ENCODE measurements at regions not wholly inside any gene's neighbourhood (a gene's known extent, or its start where the extent isn't known, plus 50 kb on each side); places are given as distances from the start of the nearest gene placed in this dataset.

DNA sequence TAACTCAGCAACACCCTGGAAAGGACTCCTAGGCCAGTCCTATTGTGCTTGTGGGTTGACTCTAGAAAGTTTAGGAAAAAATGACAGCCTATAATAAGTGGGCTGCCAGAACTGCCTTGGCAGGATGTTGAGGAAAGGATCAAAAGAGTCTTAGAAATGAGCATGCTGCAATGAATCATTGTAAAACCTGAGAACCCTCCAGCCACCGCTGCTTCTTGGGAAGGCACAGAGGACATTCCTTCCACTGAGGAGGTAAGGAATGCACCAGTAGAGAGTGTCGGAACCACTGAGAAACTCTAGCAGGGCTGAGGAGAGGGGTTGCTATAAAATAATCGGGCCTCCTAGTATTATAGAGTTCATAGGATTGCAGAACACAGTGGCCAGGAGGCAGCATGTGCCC, 146.7 kb upstream of the SMIM21 start:
- 76 to 91% methylated on average over 3 of the region's 3 CpGs for WGBS, 2 donors
- TF ChIP-seq, protein P1, sequence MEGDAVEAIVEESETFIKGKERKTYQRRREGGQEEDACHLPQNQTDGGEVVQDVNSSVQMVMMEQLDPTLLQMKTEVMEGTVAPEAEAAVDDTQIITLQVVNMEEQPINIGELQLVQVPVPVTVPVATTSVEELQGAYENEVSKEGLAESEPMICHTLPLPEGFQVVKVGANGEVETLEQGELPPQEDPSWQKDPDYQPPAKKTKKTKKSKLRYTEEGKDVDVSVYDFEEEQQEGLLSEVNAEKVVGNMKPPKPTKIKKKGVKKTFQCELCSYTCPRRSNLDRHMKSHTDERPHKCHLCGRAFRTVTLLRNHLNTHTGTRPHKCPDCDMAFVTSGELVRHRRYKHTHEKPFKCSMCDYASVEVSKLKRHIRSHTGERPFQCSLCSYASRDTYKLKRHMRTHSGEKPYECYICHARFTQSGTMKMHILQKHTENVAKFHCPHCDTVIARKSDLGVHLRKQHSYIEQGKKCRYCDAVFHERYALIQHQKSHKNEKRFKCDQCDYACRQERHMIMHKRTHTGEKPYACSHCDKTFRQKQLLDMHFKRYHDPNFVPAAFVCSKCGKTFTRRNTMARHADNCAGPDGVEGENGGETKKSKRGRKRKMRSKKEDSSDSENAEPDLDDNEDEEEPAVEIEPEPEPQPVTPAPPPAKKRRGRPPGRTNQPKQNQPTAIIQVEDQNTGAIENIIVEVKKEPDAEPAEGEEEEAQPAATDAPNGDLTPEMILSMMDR (IDR thresholded peaks at IDR 0.05), result no peak
- no peak for TF ChIP-seq POLR2A (IDR thresholded peaks at IDR 0.05)
- H3K4me1 ChIP-seq, result no peaks in the 10 kb centered on the region
- no peak overlapping the region for H3K4me3 ChIP-seq
- H3K36me3 ChIP-seq (ENCODE audit: low read depth, missing control alignments), result no peaks in the 10 kb centered on the region
- no peaks in the 10 kb centered on the region for H3K27me3 ChIP-seq
- no peaks in the 10 kb centered on the region for H3K9me3 ChIP-seq
- DNase-seq, result no peak
- H3K27ac ChIP-seq, result no peak overlapping the region
- intact Hi-C loops (cut with DNase I; ENCODE audit: low total_unique reads), result no loop called here

DNA sequence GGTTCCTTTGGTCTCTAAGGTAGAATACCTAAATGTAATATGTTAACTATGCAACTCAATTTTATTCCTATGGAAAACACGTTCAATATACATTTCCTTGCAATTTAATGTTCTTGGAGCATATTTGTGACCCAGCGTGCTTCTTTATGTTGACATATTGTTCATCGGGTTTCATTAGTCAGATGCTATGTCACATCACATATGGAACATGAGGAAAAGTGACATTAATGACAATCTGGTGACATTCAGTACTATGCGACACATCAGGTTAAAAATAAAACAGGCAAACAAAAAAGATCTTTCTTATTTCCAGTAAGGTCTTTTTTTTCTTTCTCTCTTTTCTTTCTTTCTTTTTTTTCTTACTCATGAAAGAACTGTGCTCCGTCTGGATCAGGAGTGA, 135.6 kb upstream of the SMIM21 start:
- Histone ChIP-seq H3K36me3 (ENCODE audit: low read depth, missing control alignments) (no peaks in the 10 kb centered on the region), H3K4me3 (no peak overlapping the region), H3K27ac (no peak overlapping the region), H3K9me3 (no peaks in the 10 kb centered on the region), H3K27me3 (no peaks in the 10 kb centered on the region), H3K4me1 (no peaks in the 10 kb centered on the region)
- DNase-seq, result no peak
- TF ChIP-seq POLR2A (IDR thresholded peaks at IDR 0.05), result no peak
- TF ChIP-seq, protein P1 (IDR thresholded peaks at IDR 0.05), result no peak
- 81 to 87% methylated on average over 5 of the region's 5 CpGs for WGBS, 2 donors
- intact Hi-C loops (cut with DNase I; ENCODE audit: low total_unique reads), result no loop called here

DNA sequence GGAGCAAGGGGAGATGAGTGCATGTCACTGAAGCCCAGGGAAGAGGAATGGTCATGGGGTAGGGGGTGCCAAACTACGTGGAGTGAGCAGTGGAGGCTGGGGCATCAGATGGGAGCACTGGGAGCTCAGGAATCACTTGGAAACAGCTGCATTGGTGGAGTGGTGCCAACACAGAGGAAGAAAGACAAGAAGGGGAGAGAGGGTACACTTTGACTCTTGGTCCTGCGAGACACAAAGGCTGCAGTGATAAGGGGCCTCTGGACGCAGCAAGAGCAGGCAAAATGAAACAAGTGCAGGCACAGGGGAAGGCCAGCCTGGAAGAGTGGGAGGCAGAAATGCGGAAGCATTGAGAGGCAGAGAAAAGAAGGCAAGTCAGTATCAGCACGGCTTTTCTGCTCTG, 134.7 kb upstream of the SMIM21 start:
- no peak for TF ChIP-seq POLR2A (IDR thresholded peaks at IDR 0.05)
- H3K4me1 ChIP-seq, result no peaks in the 10 kb centered on the region
- peak; percentile 83 for DNase-seq
- 38 to 65% methylated on average over 5 of the region's 5 CpGs for WGBS, 2 donors
- intact Hi-C loops (cut with DNase I; ENCODE audit: low total_unique reads), result no loop called here
- H3K36me3 ChIP-seq (ENCODE audit: low read depth, missing control alignments), result no peaks in the 10 kb centered on the region
- H3K9me3 ChIP-seq, result no peaks in the 10 kb centered on the region
- H3K4me3 ChIP-seq, result no peak overlapping the region
- H3K27ac ChIP-seq, result peak overlapping the region in 1 of 2 donors; percentile 5
- no peaks in the 10 kb centered on the region for H3K27me3 ChIP-seq

DNA sequence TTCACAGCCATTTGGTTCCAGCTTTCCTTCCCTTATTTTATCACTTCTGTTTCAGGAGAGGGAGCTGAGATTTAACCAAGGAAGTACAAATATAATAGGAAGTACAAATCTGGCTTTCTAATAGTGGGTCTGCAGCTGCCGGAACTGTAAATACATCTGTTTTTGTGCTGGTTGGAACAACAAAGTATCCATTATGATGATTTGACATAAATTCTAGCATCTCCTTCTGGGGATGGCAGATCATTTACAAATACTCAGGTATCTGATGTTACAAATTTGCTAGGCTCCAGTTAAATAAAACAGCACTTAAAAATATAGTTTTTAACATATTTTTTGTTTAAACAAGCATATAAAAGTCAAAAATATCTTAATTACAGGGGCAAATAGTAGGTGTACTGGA, 131.3 kb upstream of the SMIM21 start:
- Histone ChIP-seq H3K27me3 (no peaks in the 10 kb centered on the region), H3K36me3 (ENCODE audit: low read depth, missing control alignments) (no peaks in the 10 kb centered on the region), H3K9me3 (no peaks in the 10 kb centered on the region), H3K4me3 (no peak overlapping the region), H3K27ac (no peak overlapping the region), H3K4me1 (no peaks in the 10 kb centered on the region)
- 55 to 56% methylated on average over 1 of the region's 1 CpG for WGBS, 2 donors
- intact Hi-C loops (cut with DNase I; ENCODE audit: low total_unique reads), result no loop called here
- DNase-seq, result no peak
- no peak for TF ChIP-seq POLR2A (IDR thresholded peaks at IDR 0.05)
- TF ChIP-seq, protein P1 (IDR thresholded peaks at IDR 0.05), result no peak

DNA sequence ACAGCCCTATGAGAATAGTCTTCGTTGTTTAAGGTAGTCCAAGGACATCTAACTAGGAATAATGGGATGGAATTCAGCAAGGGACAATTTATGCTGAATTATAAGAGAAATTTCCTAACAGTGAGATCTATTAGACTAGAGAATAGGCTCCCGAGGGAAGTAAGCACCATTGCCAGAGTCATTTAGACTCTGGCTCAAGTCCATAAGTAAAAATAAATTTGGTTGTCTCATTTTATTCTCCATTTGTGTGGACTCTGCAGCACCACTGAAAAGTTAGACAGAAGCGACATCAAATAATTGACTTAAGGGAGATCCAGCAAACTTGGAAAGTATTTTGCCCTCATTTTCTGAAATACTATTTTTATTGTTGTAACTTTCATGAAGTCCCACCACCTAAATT, 129.3 kb upstream of the SMIM21 start:
- intact Hi-C loops (cut with DNase I; ENCODE audit: low total_unique reads), result no loop called here
- Histone ChIP-seq H3K36me3 (ENCODE audit: low read depth, missing control alignments) (no peaks in the 10 kb centered on the region), H3K4me3 (no peak overlapping the region), H3K27ac (no peak overlapping the region), H3K9me3 (no peaks in the 10 kb centered on the region), H3K4me1 (no peaks in the 10 kb centered on the region), H3K27me3 (no peaks in the 10 kb centered on the region)
- DNase-seq, result no peak
- TF ChIP-seq, protein P1 (IDR thresholded peaks at IDR 0.05), result no peak
- TF ChIP-seq POLR2A (IDR thresholded peaks at IDR 0.05), result no peak
- WGBS, 2 donors, result 56 to 60% methylated on average over 3 of the region's 3 CpGs
